Stimulated activated CD4-positive, alpha-beta T cell treated with anti-CD3 and anti-CD28 coated beads, Interleukin-12 subunit alpha, Interleukin-12 subunit beta, amount 100 ng/mL, for 48 hours (primary cell): ENCODE measurements at regions not wholly inside any gene's neighbourhood (a gene's known extent, or its start where the extent isn't known, plus 50 kb on each side); places are given as distances from the start of the nearest gene placed in this dataset.
A peak's percentile ranks its signal among the peaks of the same experiment; 100 is the strongest.
"Not testable (repeated sequence)": the region's sequence is repeated elsewhere in the genome, so short reads cannot be mapped to it uniquely, and the experiment has no call there.

ENCODE experiments used
- DNase-seq, 3 donors: peaks; one replicate each; pipeline ENCODE4 v3.0.0-alpha.2; 2020; ENCODE audit warnings: low read depth in 2 of 3, low spot score in 1 of 3

- DNase-seq: no peak
These were observed 99.8 kb downstream of the ESM1 start for GRCh38 chr5:54885636-54886035.

- no peak for DNase-seq
These were observed 101.2 kb downstream of the ESM1 start for GRCh38 chr5:54884195-54884536.

DNA sequence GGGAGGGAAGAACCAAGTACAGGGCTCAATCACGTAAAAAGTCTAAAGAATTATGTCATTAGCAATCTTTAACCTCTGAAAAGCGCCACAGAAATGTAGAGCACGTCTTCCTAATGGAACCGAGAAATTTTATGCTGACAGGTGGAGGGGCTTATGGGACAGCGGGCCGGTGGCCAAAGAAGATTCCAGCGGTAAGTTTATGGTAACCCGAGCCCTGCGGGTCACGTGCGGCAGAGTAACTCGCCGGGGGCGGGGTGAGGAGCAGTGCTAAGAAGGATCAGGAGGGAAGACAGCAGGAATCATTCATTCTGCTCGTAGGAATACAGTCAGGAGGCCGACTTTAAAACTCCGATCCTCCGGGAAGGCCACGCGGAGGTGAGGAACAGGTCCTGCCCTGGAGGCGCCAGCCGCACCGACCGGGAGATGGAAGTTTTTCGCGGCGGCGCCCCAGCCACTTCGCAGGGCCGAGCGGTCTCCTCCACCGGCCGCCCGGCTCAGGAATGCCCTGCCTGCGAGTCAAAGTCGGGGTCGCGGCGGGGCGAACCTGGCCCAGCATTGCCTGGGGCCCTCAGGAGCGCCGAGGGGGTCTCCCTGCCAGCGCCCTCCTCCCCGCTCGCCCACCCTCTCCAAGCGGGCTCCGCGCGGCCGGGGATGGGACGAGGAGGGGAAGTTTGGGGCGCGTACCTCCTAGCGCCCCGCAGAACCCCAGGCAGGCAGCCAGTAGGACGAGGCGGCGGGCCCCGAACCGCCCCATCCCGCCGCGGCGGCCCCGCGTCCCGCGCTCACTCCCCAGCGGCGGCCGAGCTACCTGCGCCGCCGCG is 101.8 kb downstream of the ESM1 start:
- no peak for DNase-seq

GRCh38 chr5:54882841-54883240 is 102.6 kb downstream of the ESM1 start:
- DNase-seq: no peak

DNA sequence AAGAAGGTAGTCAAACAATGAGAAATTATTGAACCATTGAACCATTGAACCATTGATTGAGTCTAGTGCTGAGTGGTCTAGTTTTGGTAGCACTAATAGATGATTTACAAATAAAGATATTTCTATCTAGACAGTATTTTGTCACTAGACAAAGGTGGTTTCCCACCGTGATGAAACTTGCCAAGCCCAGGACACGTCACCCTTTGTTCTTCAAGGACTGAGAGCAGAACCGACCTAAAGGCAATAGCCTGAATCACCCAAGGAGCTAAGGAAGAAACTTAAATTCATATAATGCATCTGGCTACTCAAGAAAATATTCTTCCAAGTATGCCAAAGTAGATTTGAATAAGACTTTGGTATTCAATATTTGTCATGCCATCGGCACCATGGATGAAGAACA is 103.3 kb downstream of the ESM1 start:
- no peak for DNase-seq

- no peak for DNase-seq
These were observed 103.9 kb downstream of the ESM1 start for GRCh38 chr5:54881286-54882005.

DNA sequence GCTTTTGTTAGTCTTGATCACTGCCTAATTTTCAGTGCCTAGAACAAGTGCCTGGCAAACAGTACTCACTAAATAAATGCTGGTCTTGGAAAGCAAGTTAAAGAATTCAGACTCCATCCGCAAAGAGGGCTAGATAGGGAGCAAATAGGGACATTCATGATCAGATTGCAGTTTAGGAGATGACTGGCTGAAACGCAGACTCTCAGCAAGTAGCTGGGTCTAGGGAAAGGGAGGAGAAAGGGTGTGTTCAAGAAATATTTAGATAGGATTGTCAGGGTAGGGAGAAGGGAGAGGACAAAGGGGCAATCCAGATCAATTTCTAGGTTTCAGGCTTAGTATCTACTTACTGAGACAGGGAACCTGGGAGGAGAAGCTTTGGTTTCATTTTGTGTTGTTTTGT is 108.4 kb downstream of the ESM1 start:
- DNase-seq: no peak

DNA sequence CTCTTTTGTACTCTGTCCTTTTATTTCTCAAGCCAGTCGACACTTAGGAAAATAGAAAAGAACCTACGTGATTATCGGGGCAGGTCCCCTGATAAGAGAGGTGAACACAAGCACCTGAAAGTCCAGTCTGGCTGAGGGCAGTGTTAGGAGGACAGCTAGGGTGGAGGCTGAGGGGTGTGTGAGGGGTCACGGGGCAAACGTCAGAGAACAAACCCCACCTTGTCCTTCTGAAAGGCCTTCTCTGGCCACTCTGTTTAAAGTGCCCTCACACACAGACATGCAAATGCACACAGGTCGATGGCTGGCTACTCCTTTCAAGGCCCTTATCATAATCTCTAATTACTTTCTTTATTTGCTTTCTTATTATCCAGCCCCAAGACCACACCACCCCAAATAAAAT is 108.8 kb downstream of the ESM1 start:
- no peak for DNase-seq

DNA sequence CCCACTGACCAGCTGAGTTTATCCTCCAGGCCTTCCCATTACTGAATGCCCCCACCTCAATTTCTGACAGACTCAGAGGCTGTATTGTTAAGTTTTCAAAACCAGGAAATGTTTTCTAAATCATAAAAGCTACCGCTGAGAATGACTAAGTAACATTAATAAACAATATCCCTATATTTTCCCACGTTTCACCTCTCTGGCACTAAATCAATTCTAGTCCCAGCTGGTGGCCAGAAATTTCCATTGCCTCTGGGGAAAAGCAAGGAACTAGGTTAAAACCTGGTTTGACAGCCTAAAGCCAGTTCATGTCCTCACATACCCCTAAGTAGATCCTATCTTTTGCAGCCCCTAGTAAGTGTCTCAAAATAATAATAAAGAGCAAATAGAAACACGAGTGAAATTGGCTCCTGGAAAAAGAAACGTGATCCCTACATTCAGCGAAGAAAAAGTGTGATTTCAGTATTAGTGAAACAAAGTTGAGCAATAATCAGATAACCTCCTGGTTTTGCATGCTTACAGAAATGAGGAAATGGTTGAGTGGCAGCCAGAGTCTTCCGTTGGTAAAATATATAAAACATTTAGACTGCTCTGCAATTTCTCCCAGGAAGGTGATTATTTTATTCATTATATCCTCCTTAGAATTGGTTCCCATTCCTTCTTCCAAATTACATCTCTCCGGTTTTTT is 110.9 kb downstream of the ESM1 start:
- no peak for DNase-seq

- no peak for DNase-seq
These were observed 111.7 kb downstream of the ESM1 start for GRCh38 chr5:54873691-54874090.

GRCh38 chr5:54872810-54873209 is 112.6 kb downstream of the ESM1 start:
- no peak for DNase-seq

GRCh38 chr5:54870271-54870670 is 115.1 kb downstream of the ESM1 start:
- DNase-seq: no peak

GRCh38 chr5:54869691-54870090 is 115.7 kb downstream of the ESM1 start:
- DNase-seq: no peak

- DNase-seq: peak; percentile 15 to 30 (median 22)
These were observed 116.6 kb downstream of the ESM1 start for GRCh38 chr5:54868511-54869483.

- no peak for DNase-seq
These were observed 118.0 kb downstream of the ESM1 start for GRCh38 chr5:54867310-54867944.

DNA sequence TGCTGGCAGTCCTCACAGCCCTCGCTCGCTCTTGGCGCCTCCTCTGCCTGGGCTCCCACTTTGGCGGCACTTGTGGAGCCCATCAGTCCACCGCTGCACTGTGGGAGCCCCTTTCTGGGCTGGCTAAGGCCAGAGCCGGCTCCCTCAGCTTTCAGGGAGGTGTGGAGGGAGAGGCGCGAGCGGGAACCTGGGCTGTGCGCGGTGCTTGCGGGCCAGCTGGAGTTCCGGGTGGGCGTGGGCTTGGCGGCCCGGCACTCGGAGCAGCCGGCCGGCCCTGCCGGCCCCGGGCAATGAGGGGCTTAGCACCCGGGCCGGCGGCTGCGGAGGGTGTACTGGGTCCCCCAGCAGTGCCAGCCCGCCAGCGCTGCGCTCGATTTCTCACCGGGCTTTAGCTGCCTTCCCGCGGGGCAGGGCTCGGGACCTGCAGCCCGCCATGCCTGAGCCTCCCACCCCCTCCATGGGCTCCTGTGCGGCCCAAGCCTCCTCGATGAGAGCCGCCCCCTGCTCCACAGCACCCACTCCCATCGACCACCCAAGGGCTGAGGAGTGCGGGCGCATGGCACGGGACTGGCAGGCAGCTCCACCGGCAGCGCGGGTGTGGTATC is 120.4 kb downstream of the ESM1 start:
- not testable (repeated sequence) for DNase-seq

DNA sequence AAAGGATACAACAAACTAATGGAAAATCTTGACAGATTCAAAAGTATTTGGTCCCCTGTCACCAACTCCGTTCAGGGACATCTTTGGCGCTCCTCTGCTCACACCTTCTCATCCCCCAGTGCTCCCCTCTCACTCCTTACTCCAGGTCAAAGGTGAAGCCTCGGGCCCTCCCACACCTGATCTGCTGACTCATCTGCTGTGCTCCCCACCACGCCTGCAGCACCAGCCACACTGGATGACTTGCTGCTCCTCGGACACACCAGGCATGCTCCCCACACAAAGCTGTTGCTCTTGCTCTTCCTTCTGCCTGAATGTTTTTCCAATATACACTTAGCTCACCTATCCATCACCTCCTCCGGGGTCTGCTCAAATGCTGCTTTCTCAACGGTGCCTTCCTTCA is 123.4 kb downstream of the ESM1 start:
- no peak for DNase-seq

DNA sequence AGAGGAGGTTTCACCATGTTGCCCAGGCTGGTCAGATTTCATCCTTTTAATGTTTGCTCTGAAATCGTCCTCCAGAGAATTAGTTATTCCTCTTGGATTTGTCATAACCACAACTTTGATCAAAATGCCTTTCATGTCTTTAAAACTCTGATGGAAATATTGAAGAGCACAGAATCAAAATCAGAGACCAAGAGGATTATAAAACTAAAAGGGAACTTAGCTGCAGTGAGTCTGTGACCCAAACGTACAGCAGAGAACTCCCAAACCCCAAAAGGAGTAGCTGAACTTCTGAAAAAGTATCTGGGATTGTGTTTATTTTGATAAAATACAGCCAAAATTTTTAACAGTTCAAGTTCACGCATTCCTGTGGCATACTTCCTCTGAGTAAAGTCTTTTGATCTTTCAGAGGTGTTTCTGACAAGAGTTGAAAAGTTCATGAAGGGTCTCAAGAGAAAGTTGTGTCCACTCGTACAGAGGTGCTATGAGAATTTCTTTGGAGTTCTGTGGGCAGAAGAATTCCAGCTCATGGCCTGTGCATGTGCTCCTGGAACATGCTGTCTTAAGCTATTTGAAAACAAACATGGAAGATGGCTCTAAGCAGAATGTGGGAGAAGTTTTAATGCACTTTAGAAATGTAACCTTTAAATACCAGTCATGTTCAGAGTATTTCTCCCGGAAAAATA is 124.0 kb downstream of the ESM1 start:
- DNase-seq: no peak

DNA sequence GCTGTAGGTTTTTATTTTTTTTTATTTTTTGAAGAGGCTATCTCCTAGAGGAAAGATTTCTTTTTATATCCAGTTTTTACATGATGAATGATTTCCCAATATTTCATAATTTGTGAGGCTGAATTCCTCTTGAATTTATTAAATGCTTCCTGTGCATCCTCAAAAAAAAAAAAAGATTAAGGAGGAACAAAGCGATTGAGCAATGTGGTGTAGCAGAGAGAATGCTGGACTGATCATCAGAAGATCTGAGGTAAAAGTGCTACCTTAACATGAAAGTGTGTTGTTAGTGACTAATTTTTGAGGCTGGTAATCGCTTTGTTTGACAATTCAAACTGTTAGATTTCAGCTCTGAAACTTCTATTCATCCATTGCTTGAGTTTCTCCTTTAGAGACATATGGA is 125.1 kb downstream of the ESM1 start:
- no peak for DNase-seq

DNA sequence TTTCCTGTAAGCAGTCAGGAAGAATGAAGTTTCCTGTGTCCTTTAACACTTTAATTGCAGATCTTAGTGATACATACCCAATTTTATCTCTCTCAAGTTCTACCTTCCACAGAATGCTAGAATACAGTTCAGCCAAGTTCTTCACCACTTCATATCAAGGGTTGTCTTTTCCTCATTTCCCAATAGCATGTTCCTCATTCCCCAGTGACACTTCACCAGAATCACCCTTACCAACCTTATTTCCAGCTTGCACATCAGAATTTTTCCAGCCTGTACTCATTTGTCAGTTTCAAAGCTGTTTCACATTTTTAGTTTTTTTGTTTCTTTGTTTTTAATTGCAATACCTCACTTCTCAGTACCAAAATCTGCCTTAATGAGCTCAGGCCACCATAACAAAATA is 126.1 kb downstream of the ESM1 start:
- no peak for DNase-seq
